ENCODE measurements at regions not wholly inside any gene's neighbourhood (a gene's known extent, or its start where the extent isn't known, plus 50 kb on each side); places are given as distances from the start of the nearest gene placed in this dataset.

- Histone ChIP-seq H3K4me1 (ENCODE audit: control insufficient read depth in 1 of 2, insufficient read depth in 2 of 2, low read length in 2 of 2) (no peaks in the 10 kb centered on the region), H4K20me1 (ENCODE audit: insufficient read depth, low read length) (no peaks in the 10 kb centered on the region), H3K4me2 (replicated peaks; ENCODE audit: extremely low read depth, low read length, poor library complexity, severe bottlenecking) (no peak overlapping the region), H2AFZ (ENCODE audit: insufficient read depth, low read depth, low read length, poor library complexity, severe bottlenecking) (no peak overlapping the region), H3K4me3 (replicated peaks in 1 of 3; ENCODE audit: low read depth in 2 of 3, low read length in 3 of 3) (no peak overlapping the region), H3K27ac (ENCODE audit: low read depth in 1 of 2, low read length in 2 of 2) (no peak overlapping the region), H3K27me3 (ENCODE audit: control insufficient read depth in 2 of 2, insufficient read depth in 2 of 2, low read length in 2 of 2) (no peaks in the 10 kb centered on the region), H3K9ac (ENCODE audit: insufficient read depth, low read length, poor library complexity, severe bottlenecking) (no peak overlapping the region), H3K36me3 (replicated peaks in 1 of 2; ENCODE audit: control insufficient read depth in 1 of 2, insufficient read depth in 2 of 2, low read length in 2 of 2) (no peaks in the 10 kb centered on the region), H3K9me3 (replicated peaks in 1 of 2; ENCODE audit: control insufficient read depth in 1 of 2, insufficient read depth in 1 of 2, low read length in 2 of 2) (peaks cover 14 to 17% of the 10 kb centered on the region in 2 donors), H3K79me2 (ENCODE audit: insufficient read depth, low read length) (no peaks in the 10 kb centered on the region)
- Mint-ChIP-seq H3K4me1 (no peaks in the 10 kb centered on the region), H3K9me3 (peaks cover 7 to 31% (median 18%) of the 10 kb centered on the region in 7 donors), H3K27me3 (ENCODE audit: low read depth in 3 of 3) (peaks cover 0 to 4% (median 2%) of the 10 kb centered on the region in 3 donors), H3K27ac (no peak overlapping the region), H3K4me3 (no peak overlapping the region), H3K36me3 (no peaks in the 10 kb centered on the region)
- intact Hi-C loops (cut with micrococcal nuclease): no loop called here
- no peak for TF ChIP-seq CTCF (IDR thresholded peaks at IDR 0.05)
- no peak for DNase-seq
- WGBS (ENCODE audit: insufficient coverage): no CpG with 5 or more reads among the region's 3 CpGs
Measured at GRCh38 chr17:14840616-14841231, 424.4 kb downstream of the PMP22 start.

GRCh38 chr17:14838567-14838966, 426.6 kb downstream of the PMP22 start:
- Mint-ChIP-seq H3K4me1 (peaks cover 2% of the 10 kb centered on the region), H3K36me3 (no peaks in the 10 kb centered on the region), H3K9me3 (peaks cover 9 to 42% (median 29%) of the 10 kb centered on the region in 7 donors), H3K27me3 (ENCODE audit: low read depth in 3 of 3) (peaks cover 2 to 3% (median 2%) of the 10 kb centered on the region in 3 donors), H3K4me3 (no peak overlapping the region), H3K27ac (no peak overlapping the region)
- TF ChIP-seq CTCF (IDR thresholded peaks at IDR 0.05): no peak
- Histone ChIP-seq H3K27ac (ENCODE audit: low read depth in 1 of 2, low read length in 2 of 2) (no peak overlapping the region), H3K4me1 (ENCODE audit: control insufficient read depth in 1 of 2, insufficient read depth in 2 of 2, low read length in 2 of 2) (peaks cover 0 to 2% of the 10 kb centered on the region in 2 donors), H3K9me3 (replicated peaks in 1 of 2; ENCODE audit: control insufficient read depth in 1 of 2, insufficient read depth in 1 of 2, low read length in 2 of 2) (peaks cover 25 to 29% of the 10 kb centered on the region in 2 donors), H3K27me3 (ENCODE audit: control insufficient read depth in 2 of 2, insufficient read depth in 2 of 2, low read length in 2 of 2) (no peaks in the 10 kb centered on the region), H4K20me1 (ENCODE audit: insufficient read depth, low read length) (no peaks in the 10 kb centered on the region), H3K4me3 (replicated peaks in 1 of 3; ENCODE audit: low read depth in 2 of 3, low read length in 3 of 3) (no peak overlapping the region), H3K79me2 (ENCODE audit: insufficient read depth, low read length) (no peaks in the 10 kb centered on the region), H3K9ac (ENCODE audit: insufficient read depth, low read length, poor library complexity, severe bottlenecking) (no peak overlapping the region), H3K4me2 (replicated peaks; ENCODE audit: extremely low read depth, low read length, poor library complexity, severe bottlenecking) (no peak overlapping the region), H3K36me3 (replicated peaks in 1 of 2; ENCODE audit: control insufficient read depth in 1 of 2, insufficient read depth in 2 of 2, low read length in 2 of 2) (no peaks in the 10 kb centered on the region), H2AFZ (ENCODE audit: insufficient read depth, low read depth, low read length, poor library complexity, severe bottlenecking) (no peak overlapping the region)
- intact Hi-C loops (cut with micrococcal nuclease): no loop called here
- no peak for DNase-seq
- 87% methylated on average over 1 of the region's 1 CpG for WGBS (ENCODE audit: insufficient coverage)
